ENCODE measurements at regions not wholly inside any gene's neighbourhood (a gene's known extent, or its start where the extent isn't known, plus 50 kb on each side); places are given as distances from the start of the nearest gene placed in this dataset.

DNA sequence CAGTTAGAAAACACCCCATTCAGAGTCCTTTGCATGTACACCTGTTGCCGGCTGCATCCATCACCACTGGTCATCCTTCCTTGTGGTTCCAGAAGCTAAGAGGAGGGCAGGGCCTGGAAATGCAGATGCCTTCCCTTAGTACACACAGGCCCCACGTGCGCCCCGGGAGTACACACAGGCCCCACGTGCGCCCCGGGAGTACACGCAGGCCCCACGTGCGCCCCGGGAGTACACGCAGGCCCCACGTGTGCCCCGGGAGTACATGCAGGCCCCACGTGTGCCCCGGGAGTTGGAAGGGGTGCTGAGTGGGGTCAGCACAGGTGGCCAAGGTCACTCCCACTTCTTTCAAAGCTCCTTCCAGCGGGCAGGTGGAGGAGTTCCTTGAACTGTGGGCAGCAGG is 1141.9 kb downstream of the BRD1 start:
- ChIA-PET RAD21 (ENCODE audit: low non-redundant PET in 1 of 2, low total read pairs in 2 of 2, uncharacterized antibody in 2 of 2, unreplicated experiment in 2 of 2) (no interaction called here), POLR2A (no interaction called here), CTCF (no interaction called here)
- no peak overlapping the region for H2AFZ ChIP-seq (ENCODE audit: low read depth, low read length, poor library complexity, severe bottlenecking)
- ATAC-seq = no peak
- no peak overlapping the region for H3K4me2 ChIP-seq (ENCODE audit: low read length)
- TF ChIP-seq JUND (IDR thresholded peaks at IDR 0.05) (no peak), EGR1 (IDR thresholded peaks at IDR 0.05; ENCODE audit: low read depth) (no peak), EZH2phosphoT487 (IDR thresholded peaks at IDR 0.05; ENCODE audit: borderline replicate concordance) (no peak), CBX3 (IDR thresholded peaks at IDR 0.05; ENCODE audit: low read depth) (no peak), POLR2A (IDR thresholded peaks at IDR 0.05; ENCODE audit: borderline replicate concordance, extremely low read depth, insufficient read depth, insufficient read length) (no peak), FOSL1 (IDR thresholded peaks at IDR 0.05; ENCODE audit: low read depth) (no peak), ZFX (IDR thresholded peaks at IDR 0.05) (no peak), EZH2 (IDR thresholded peaks at IDR 0.05) (no peak), YY1 (IDR thresholded peaks at IDR 0.05; ENCODE audit: extremely low read depth, insufficient replicate concordance, low read depth, low read length) (no peak), ELF1 (IDR thresholded peaks at IDR 0.05; ENCODE audit: borderline replicate concordance, low read depth) (no peak)
- TF ChIP-seq, protein P1, sequence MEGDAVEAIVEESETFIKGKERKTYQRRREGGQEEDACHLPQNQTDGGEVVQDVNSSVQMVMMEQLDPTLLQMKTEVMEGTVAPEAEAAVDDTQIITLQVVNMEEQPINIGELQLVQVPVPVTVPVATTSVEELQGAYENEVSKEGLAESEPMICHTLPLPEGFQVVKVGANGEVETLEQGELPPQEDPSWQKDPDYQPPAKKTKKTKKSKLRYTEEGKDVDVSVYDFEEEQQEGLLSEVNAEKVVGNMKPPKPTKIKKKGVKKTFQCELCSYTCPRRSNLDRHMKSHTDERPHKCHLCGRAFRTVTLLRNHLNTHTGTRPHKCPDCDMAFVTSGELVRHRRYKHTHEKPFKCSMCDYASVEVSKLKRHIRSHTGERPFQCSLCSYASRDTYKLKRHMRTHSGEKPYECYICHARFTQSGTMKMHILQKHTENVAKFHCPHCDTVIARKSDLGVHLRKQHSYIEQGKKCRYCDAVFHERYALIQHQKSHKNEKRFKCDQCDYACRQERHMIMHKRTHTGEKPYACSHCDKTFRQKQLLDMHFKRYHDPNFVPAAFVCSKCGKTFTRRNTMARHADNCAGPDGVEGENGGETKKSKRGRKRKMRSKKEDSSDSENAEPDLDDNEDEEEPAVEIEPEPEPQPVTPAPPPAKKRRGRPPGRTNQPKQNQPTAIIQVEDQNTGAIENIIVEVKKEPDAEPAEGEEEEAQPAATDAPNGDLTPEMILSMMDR (IDR thresholded peaks at IDR 0.05 in 2 of 3, conservative IDR thresholded peaks at IDR 0.05 in 1 of 3; ENCODE audit: borderline replicate concordance in 1 of 3, insufficient read depth in 1 of 3, low read depth in 2 of 3, low read length in 2 of 3) = no peak
- TF ChIP-seq, protein P2, sequence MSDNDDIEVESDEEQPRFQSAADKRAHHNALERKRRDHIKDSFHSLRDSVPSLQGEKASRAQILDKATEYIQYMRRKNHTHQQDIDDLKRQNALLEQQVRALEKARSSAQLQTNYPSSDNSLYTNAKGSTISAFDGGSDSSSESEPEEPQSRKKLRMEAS (IDR thresholded peaks at IDR 0.05) = no peak
- no peak overlapping the region for H3K4me3 ChIP-seq (replicated peaks in 1 of 2; ENCODE audit: low read depth in 1 of 2, low read length in 2 of 2)
- no peak for DNase-seq (ENCODE audit: low read depth, low spot score)
- no peaks in the 10 kb centered on the region for H3K9me2 ChIP-seq (ENCODE audit: insufficient read depth)
- no peaks in the 10 kb centered on the region for H3K27me3 ChIP-seq (ENCODE audit: insufficient read depth, low read length)
- no peaks in the 10 kb centered on the region for H4K20me1 ChIP-seq (ENCODE audit: insufficient read depth)
- no peak overlapping the region for H3K9ac ChIP-seq (ENCODE audit: low read length)
- no TSS peak for BruUV-seq (replicated peaks)
- H3K36me3 ChIP-seq (ENCODE audit: control insufficient read depth in 1 of 2, insufficient read depth in 2 of 2, low read length in 2 of 2) = no peaks in the 10 kb centered on the region
- no peaks in the 10 kb centered on the region for H3K4me1 ChIP-seq (ENCODE audit: control insufficient read depth in 1 of 2, insufficient read depth in 2 of 2, low read length in 2 of 2)
- H3K9me3 ChIP-seq (ENCODE audit: control insufficient read depth in 1 of 2, insufficient read depth in 1 of 2, low read depth in 1 of 2, low read length in 2 of 2) = peaks cover 0 to 5% of the 10 kb centered on the region in 2 experiments; a peak in 1 of 4 replicates
- H3K27ac ChIP-seq (ENCODE audit: low read depth, low read length) = no peak overlapping the region
- intact Hi-C loops (cut with micrococcal nuclease) = no loop called here
- no peaks in the 10 kb centered on the region for H3K79me2 ChIP-seq (ENCODE audit: insufficient read depth, low read length)
